ENCODE measurements at regions not wholly inside any gene's neighbourhood (a gene's known extent, or its start where the extent isn't known, plus 50 kb on each side); places are given as distances from the start of the nearest gene placed in this dataset.

DNA sequence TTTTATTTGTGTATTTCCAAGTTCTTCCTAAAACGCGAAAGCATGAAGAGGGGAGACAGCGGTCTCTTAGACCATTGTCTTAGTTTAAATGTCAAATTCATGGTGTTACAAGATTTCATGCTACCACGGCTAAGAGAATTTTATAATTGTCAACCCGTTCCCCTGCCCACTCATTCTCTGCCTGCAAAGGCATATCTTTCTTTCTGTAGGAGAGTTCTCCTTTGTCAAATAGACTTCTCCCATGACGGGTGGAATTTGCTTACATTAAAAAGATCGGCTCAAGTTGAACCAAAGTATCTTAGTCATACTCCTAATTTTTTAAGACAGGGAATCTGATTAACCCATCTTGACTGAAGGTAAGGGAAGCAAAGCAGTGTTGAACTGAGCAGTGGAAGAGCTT is 539.2 kb downstream of the REEP3 start:
- Histone ChIP-seq H3K4me1 (ENCODE audit: insufficient read depth, low read length) (no peaks in the 10 kb centered on the region), H3K9ac (ENCODE audit: low read depth, low read length) (no peak overlapping the region), H3K36me3 (ENCODE audit: insufficient read depth, low read length) (no peaks in the 10 kb centered on the region), H3K9me3 (ENCODE audit: control insufficient read depth, insufficient read depth, low read length) (no peaks in the 10 kb centered on the region)

DNA sequence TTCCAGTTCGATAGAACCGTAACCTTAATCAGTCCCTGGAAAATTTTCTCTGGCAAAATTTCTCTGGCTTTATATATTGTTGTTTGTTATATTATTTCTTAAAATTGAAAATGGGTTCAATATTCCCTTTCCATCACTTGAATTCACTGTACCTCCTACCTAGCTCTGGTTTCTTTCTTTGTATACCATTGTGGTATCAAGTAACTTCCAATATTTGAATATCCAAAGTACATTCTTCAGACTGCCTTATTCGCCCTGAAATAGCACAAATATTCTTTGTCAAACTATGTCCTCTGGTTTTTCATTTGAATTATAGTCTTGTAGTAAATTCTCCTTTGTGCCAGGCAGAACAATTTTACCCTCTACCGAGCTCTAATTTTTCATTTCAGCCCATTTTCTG is 541.6 kb downstream of the REEP3 start:
- H3K36me3 ChIP-seq (ENCODE audit: insufficient read depth, low read length), result no peaks in the 10 kb centered on the region
- H3K4me1 ChIP-seq (ENCODE audit: insufficient read depth, low read length), result no peaks in the 10 kb centered on the region
- H3K9me3 ChIP-seq (ENCODE audit: control insufficient read depth, insufficient read depth, low read length), result no peaks in the 10 kb centered on the region
- no peak overlapping the region for H3K9ac ChIP-seq (ENCODE audit: low read depth, low read length)

DNA sequence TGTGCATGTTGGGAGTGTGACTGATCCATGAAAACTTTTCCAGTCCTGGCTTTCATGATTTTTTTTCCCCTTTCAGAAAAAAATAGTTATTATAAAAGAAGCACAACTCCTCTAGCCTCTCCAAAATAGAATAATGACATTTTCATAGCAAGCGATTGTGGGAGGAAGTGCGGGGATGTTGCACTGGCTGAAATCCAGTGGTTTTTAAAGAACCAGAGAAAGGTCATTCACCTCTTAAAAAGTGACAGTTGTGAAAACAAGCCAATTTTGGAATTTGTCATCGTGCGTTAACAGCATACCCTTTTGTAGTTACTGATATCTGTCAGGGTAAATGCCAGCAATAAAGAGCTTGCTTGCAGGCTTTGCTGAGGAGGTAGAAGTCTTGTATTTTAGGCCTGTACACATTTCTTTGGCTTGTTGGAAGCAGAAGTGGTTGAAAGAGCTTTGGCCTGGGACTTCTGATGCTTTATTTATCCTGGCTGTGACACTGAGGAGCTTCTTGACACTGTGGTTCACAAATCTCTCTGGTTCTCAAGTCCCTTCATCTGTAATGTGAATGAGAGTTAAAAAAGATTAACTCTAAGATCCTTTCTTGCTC is 545.9 kb downstream of the REEP3 start:
- Histone ChIP-seq H3K9me3 (ENCODE audit: control insufficient read depth, insufficient read depth, low read length) (no peaks in the 10 kb centered on the region), H3K9ac (ENCODE audit: low read depth, low read length) (no peak overlapping the region), H3K36me3 (ENCODE audit: insufficient read depth, low read length) (no peaks in the 10 kb centered on the region)

DNA sequence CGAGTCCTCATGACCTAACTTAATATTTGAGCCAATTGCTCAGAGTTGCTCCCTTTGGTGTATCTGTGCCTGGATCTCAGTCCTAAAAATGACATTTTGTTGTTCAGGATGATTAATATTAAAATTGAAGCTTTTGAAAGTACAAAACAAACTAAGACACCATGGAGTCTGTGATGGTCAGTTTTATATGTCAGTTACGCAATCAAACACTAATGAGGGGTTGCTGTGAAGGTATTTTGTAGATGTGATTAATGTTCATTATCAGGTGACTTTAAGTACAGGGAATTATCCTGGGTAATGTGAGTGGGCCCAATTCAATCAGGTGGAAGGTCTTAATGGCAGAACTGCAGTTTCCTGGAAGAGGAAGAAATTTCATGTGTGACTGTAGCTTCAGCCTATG is 546.7 kb downstream of the REEP3 start:
- H3K36me3 ChIP-seq (ENCODE audit: insufficient read depth, low read length), result no peaks in the 10 kb centered on the region
- H3K4me1 ChIP-seq (ENCODE audit: insufficient read depth, low read length), result no peaks in the 10 kb centered on the region
- no peak overlapping the region for H3K9ac ChIP-seq (ENCODE audit: low read depth, low read length)
- no peaks in the 10 kb centered on the region for H3K9me3 ChIP-seq (ENCODE audit: control insufficient read depth, insufficient read depth, low read length)

More for the DNA sequence above, 545.9 kb downstream of the REEP3 start:
- no peaks in the 10 kb centered on the region for H3K4me1 ChIP-seq (ENCODE audit: insufficient read depth, low read length)

DNA sequence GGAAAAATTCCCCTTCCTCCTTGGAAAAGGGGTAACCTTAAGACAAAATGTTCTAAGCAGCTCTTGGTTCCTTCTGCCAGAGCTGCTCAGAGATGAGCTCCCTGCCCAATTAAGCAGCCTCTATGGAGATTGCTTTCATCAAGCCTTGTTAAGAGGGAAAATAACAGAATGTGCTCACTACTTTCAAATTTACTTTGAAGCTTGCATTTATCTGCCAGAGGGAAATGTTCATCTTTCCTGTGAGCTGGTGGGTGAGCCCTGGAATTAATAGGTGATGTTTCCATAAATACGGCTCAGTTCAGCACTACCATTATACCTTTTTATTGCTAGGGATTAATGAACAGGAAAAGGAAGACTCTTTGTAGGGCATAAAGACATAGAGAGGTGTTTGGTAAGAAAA is 549.0 kb downstream of the REEP3 start:
- H3K9me3 ChIP-seq (ENCODE audit: control insufficient read depth, insufficient read depth, low read length), result no peaks in the 10 kb centered on the region
- H3K36me3 ChIP-seq (ENCODE audit: insufficient read depth, low read length), result no peaks in the 10 kb centered on the region
- H3K9ac ChIP-seq (ENCODE audit: low read depth, low read length), result no peak overlapping the region
- H3K4me1 ChIP-seq (ENCODE audit: insufficient read depth, low read length), result no peaks in the 10 kb centered on the region

DNA sequence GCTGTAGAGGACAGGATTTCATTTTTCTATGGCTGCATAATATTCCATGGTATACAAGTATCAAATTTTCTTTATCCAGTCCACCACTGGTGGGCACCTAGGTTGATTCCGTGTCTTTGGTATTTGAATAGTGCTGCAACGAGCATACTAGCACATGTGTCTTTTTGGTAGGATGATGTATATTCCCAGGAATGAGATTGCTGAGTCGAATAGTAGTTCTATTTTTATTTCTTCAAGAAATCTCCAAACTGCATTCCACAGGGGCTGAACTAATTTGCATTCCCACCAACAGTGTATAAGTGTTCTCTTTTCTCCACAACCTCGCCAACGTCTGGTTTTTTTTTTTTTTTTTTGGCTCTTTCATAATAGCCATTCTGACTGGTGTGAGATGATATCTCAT is 550.0 kb downstream of the REEP3 start:
- Histone ChIP-seq H3K36me3 (ENCODE audit: insufficient read depth, low read length) (no peaks in the 10 kb centered on the region), H3K4me1 (ENCODE audit: insufficient read depth, low read length) (no peaks in the 10 kb centered on the region), H3K9me3 (ENCODE audit: control insufficient read depth, insufficient read depth, low read length) (no peaks in the 10 kb centered on the region), H3K9ac (ENCODE audit: low read depth, low read length) (no peak overlapping the region)

DNA sequence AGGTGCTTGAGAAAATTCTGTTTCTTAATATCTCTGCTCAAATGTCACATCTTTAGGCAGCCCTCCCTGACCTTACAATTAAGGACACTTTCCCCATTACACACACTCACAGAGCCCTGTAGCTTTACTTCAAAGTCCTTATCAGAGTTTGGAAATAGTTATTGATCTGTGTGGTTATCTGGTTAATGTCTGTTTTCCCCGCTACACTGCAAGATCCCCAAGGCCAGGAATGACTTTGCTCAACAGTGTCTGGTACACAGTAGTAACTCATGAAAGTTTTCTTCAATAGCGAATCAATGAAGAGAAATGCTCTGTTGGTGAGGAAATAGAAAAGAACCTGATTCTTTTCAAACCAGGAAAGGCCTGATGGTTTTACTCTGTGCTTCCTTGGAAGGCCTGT is 554.4 kb downstream of the REEP3 start:
- H3K4me1 ChIP-seq (ENCODE audit: insufficient read depth, low read length), result no peaks in the 10 kb centered on the region
- H3K9ac ChIP-seq (ENCODE audit: low read depth, low read length), result no peak overlapping the region
- H3K9me3 ChIP-seq (ENCODE audit: control insufficient read depth, insufficient read depth, low read length), result no peaks in the 10 kb centered on the region
- H3K36me3 ChIP-seq (ENCODE audit: insufficient read depth, low read length), result no peaks in the 10 kb centered on the region

DNA sequence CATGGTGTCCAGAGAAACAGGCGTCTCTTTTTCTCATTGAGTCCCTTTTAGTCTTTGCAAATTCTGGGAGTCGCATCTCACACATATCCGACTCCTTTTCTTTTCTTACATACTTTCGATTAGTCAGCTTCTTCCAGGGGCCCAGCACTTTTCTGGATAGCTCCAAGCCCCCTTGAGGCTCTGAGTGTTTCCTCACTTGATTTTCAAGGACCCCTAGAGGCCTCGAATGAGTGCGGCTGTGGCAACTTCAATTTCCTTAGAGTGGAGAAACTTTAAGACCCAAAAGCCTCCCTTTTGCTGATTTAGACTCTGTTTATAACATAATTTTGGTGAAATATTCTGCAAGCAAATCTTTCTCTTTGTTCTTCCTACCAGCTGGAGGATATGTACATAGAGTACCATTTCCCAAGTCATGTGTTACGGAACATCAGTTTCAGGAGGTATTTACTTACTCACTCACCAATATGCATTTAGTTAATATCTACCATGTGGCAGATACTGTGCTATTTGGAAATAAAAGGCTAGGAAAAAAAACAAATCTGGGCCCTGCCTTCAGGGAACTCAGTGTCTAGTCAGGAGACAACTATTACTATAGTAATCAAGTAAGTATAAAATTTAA is 555.2 kb downstream of the REEP3 start:
- no peaks in the 10 kb centered on the region for H3K9me3 ChIP-seq (ENCODE audit: control insufficient read depth, insufficient read depth, low read length)
- no peak overlapping the region for H3K9ac ChIP-seq (ENCODE audit: low read depth, low read length)
- H3K36me3 ChIP-seq (ENCODE audit: insufficient read depth, low read length), result no peaks in the 10 kb centered on the region
- H3K4me1 ChIP-seq (ENCODE audit: insufficient read depth, low read length), result no peaks in the 10 kb centered on the region

DNA sequence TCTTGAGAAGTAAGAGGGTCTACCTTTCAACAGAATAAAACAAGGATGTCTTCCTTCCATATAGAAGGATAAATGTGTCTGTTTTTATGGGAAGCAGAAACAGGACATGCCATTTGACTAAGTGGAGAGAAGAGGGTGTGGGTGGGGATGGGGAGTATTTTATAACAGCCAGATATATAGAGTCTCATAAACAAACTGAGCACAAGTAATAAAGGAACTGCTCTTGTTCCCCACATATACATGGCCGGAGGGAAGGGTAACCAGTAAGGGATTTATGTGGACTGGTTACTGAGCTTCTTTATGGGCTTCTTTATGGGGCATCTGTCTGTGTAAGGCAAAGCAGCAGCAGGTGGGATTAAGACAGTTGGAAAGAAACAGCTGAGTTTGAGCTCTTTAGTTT is 558.1 kb downstream of the REEP3 start:
- no peaks in the 10 kb centered on the region for H3K9me3 ChIP-seq (ENCODE audit: control insufficient read depth, insufficient read depth, low read length)
- no peak overlapping the region for H3K9ac ChIP-seq (ENCODE audit: low read depth, low read length)
- H3K4me1 ChIP-seq (ENCODE audit: insufficient read depth, low read length), result no peaks in the 10 kb centered on the region
- no peaks in the 10 kb centered on the region for H3K36me3 ChIP-seq (ENCODE audit: insufficient read depth, low read length)

DNA sequence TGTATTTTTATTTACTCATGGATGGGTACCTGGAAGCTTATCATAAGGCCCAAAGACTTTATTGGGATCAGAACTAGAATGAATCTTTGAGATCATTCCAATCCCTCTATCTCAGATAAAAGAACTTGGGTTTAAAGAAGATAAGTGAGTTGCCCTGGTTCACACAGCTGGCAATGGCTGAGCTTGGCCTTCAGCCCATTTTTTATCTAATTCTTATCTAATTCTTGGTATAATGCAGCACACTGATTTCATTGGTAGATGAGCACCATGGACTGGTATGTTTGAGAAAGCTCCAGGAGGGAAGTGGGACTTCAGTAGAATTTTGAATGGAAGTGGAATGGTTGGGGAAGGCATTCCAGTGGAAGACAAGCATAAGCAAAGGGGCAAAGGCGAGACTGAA is 558.9 kb downstream of the REEP3 start:
- H3K9ac ChIP-seq (ENCODE audit: low read depth, low read length), result no peak overlapping the region
- H3K36me3 ChIP-seq (ENCODE audit: insufficient read depth, low read length), result no peaks in the 10 kb centered on the region
- H3K4me1 ChIP-seq (ENCODE audit: insufficient read depth, low read length), result peaks cover 1% of the 10 kb centered on the region; the same call in 1 of the 2 replicates
- no peaks in the 10 kb centered on the region for H3K9me3 ChIP-seq (ENCODE audit: control insufficient read depth, insufficient read depth, low read length)

DNA sequence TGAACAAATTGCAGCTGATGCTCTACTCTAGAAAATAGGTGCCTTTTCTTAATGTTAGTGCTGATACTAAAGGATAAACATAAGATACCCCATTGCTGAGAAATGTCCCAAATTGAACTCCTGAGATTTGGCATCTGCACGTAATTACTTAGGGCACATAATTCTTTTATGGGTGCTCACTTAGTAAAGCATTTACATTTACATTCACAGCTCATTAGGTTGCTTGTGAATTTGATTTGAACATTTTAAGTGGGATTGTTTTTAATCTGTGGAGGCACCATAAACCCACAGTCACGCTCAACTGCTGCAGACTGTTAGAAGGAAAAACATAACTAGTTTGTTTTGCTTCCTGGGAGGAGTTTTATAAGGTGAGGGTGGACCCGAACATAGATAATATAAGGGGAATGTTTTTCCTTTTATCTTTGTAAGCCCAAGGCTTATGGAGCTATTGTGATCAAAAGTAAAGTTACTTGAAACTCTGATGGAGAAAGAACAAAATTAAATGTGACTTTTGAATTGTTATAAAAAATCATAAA is 560.8 kb downstream of the REEP3 start:
- Histone ChIP-seq H3K9me3 (ENCODE audit: control insufficient read depth, insufficient read depth, low read length) (no peaks in the 10 kb centered on the region), H3K9ac (ENCODE audit: low read depth, low read length) (no peak overlapping the region), H3K4me1 (ENCODE audit: insufficient read depth, low read length) (peaks cover 18% of the 10 kb centered on the region), H3K36me3 (ENCODE audit: insufficient read depth, low read length) (no peaks in the 10 kb centered on the region)

DNA sequence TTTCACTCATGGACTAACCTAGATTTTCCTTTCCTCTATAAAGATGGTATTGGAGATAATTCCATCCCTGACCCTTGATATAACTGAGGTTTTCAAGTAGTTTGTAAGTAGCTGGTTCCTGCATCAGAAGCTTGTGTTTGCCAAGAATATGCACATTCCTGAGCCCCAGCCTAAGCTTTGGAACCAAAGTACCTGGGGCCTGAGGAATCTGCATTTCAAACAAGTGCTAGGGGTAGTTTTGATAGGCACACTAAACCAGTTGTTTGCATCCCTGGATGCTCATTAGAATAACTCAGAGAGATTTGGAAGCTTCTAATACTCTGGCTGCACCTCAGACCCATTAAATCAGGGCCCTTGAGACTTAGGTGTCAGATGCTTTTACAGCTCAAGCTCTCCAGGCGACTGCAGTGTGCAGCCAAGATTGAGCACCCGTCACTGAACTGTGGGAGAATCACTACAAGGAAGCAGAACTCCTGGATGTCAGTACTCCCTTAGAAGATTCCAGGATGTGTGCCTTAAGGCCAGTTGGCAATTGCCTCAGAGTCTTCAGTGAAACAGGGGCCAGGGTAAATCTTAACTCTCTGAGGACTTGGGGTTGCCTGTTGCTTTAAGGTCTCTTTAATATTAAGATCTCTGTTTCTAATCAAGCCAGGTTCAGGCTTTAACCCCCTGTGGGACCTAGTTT is 565.0 kb downstream of the REEP3 start:
- Histone ChIP-seq H3K36me3 (ENCODE audit: insufficient read depth, low read length) (no peaks in the 10 kb centered on the region), H3K4me1 (ENCODE audit: insufficient read depth, low read length) (peaks cover 24% of the 10 kb centered on the region), H3K9me3 (ENCODE audit: control insufficient read depth, insufficient read depth, low read length) (no peaks in the 10 kb centered on the region), H3K9ac (ENCODE audit: low read depth, low read length) (no peak overlapping the region)

DNA sequence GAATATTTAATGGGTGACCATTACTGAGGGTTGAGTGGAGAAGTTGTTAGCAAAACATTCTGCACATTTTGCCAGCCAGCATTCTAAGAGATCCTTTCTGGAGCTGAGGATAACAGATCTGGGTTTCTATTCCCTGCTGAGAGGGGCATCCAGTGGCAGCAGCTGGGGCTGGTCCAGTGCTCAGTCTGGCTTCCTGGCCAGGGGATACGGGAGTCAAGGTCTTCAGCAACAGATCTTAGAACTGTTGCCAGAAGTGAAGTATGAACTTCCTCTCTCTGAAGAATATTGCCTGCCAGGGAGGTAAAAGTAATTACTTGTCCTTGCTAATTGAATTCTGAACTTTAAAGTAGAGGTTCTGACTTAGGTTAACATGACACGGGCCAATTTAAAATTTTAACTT is 568.4 kb downstream of the REEP3 start:
- H3K9ac ChIP-seq (ENCODE audit: low read depth, low read length), result no peak overlapping the region
- no peaks in the 10 kb centered on the region for H3K36me3 ChIP-seq (ENCODE audit: insufficient read depth, low read length)
- peaks cover 24% of the 10 kb centered on the region for H3K4me1 ChIP-seq (ENCODE audit: insufficient read depth, low read length)
- no peaks in the 10 kb centered on the region for H3K9me3 ChIP-seq (ENCODE audit: control insufficient read depth, insufficient read depth, low read length)

DNA sequence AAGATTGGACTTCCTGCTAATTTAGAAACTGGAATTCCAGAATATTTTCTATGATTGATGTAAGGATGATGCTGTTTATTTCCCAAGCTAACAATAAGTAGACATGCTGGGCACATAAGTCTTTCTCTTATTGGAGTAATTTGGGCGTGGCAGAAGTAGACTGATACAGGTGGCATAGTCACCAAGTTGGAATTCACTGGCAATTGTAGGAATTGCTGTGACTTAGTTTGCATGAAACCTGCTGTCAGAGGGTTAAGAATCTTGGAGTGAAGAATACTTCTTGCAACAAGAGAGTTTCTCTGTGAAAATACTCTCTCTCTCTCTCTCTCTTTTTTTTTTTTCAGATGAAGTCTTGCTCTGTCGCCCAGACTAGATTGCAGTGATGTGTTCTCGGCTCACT is 569.7 kb downstream of the REEP3 start:
- H3K4me1 ChIP-seq (ENCODE audit: insufficient read depth, low read length), result peaks cover 15% of the 10 kb centered on the region
- H3K9ac ChIP-seq (ENCODE audit: low read depth, low read length), result no peak overlapping the region
- H3K9me3 ChIP-seq (ENCODE audit: control insufficient read depth, insufficient read depth, low read length), result no peaks in the 10 kb centered on the region
- no peaks in the 10 kb centered on the region for H3K36me3 ChIP-seq (ENCODE audit: insufficient read depth, low read length)

DNA sequence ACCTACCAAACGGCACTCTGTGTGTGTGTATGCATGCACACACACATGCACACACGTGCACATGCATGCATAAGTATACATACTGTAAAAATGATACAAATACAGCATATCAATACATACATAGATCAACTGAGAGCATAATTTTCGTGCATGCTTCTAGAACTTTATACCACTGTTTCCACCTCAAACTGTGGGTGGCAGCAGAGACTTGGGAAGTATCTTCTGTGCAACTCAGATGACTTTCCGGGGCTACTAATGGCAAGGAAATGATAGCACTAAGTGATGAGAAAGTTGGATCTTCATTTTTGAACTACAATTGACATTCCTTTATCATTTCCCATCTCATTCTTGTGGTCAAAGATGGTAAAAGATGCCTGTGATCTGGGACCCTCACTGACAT is 570.7 kb downstream of the REEP3 start:
- Histone ChIP-seq H3K4me1 (ENCODE audit: insufficient read depth, low read length) (peaks cover 7% of the 10 kb centered on the region), H3K9me3 (ENCODE audit: control insufficient read depth, insufficient read depth, low read length) (no peaks in the 10 kb centered on the region), H3K36me3 (ENCODE audit: insufficient read depth, low read length) (no peaks in the 10 kb centered on the region), H3K9ac (ENCODE audit: low read depth, low read length) (no peak overlapping the region)

Measured in ES-I3 (cell line).